ENCODE measurements at regions not wholly inside any gene's neighbourhood (a gene's known extent, or its start where the extent isn't known, plus 50 kb on each side); places are given as distances from the start of the nearest gene placed in this dataset.

DNA sequence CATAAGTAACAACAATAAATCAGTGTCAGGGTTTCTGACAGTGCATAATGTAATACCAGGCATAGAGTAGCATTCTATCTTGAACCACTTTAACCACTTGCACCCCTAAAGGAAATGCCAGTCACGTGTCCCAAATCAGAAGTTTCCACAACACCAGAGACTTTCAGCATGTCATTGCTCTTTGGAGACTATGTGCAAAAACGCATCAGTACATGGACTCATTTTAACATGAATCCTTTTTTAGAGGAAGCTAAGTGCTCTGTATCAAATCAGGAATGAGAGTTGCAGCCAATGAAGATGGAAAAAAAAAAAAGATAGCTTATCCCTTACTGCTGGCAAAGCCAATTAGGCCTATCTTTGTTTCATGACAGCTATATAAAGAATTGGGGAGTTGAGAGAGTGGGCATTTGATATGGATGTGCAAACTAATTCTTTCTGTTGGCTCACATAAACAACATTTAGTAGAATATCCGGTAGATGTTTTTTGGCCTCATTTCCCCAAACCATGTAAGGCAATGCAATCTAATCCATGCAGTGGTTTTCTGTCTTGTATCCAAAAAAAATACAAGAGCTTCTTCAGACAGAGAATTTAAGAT, 353.1 kb downstream of the IRS1 start:
- TF ChIP-seq EZH2 (IDR thresholded peaks at IDR 0.05; ENCODE audit: insufficient read depth, poor library complexity, severe bottlenecking) (no peak), EZH2phosphoT487 (IDR thresholded peaks at IDR 0.05; ENCODE audit: insufficient read depth, low read depth) (no peak)

Data from GM23248 (cell line).